ENCODE measurements at regions not wholly inside any gene's neighbourhood (a gene's known extent, or its start where the extent isn't known, plus 50 kb on each side); places are given as distances from the start of the nearest gene placed in this dataset.

GRCh38 chr11:11758603-11759196 lies 83.1 kb upstream of the USP47 start:
- TF ChIP-seq CTCF (IDR thresholded peaks at IDR 0.05; ENCODE audit: borderline replicate concordance, extremely low read depth, low read length, poor library complexity, severe bottlenecking) (no peak), EZH2 (IDR thresholded peaks at IDR 0.05; ENCODE audit: borderline replicate concordance, low read depth, low read length, severe bottlenecking) (no peak)

Measured in DND-41 (cell line).